Right atrium auricular region (tissue), 2 donors: ENCODE measurements at regions not wholly inside any gene's neighbourhood (a gene's known extent, or its start where the extent isn't known, plus 50 kb on each side); places are given as distances from the start of the nearest gene placed in this dataset.

Source experiments
- DNase-seq: peaks from one replicate; pipeline ENCODE4 v3.0.0-alpha.2; 2019; ENCODE audit warnings: low spot score
- H3K27ac ChIP-seq, 2 donors: fragments of 200-600 bp; sonication (generic); 1 replicate in 1 of 2; 2 replicates in 1 of 2; pipeline ENCODE4 v1.5.1; 2016 to 2019
- H3K27me3 ChIP-seq, 2 donors: fragments of 200-600 bp; sonication (generic); one replicate each; pipeline versions ENCODE4 v1.5.1 to v1.6.0; 2017 to 2019
- H3K36me3 ChIP-seq: fragments of 200-600 bp; sonication (generic); one replicate; pipeline ENCODE4 v1.5.1; 2016
- H3K4me1 ChIP-seq, 2 donors: fragments of 200-600 bp; sonication (generic); one replicate each; pipeline versions ENCODE4 v1.5.1 to v1.6.0; 2017 to 2019
- H3K4me3 ChIP-seq, 2 donors: fragments of 200-600 bp; sonication (generic); 1 replicate in 1 of 2; 2 replicates in 1 of 2; pipeline ENCODE4 v1.5.1; 2017 to 2019; ENCODE audit warnings: mild to moderate bottlenecking in 1 of 2, moderate library complexity in 1 of 2
- H3K9me3 ChIP-seq, 2 donors: fragments of 200-600 bp; sonication (generic); one replicate each; pipeline ENCODE4 v1.5.1; 2019
- CTCF ChIP-seq, 2 donors: fragments of 200-600 bp; sonication (generic); IDR thresholded peaks; one replicate each; pipeline ENCODE4 v1.5.1; 2019; ENCODE audit warnings: antibody characterized with exemption in 2 of 2

GRCh38 chr3:98963546-98963945 is 62.1 kb upstream of the DCBLD2 start:
- Histone ChIP-seq H3K9me3 (no peaks in the 10 kb centered on the region), H3K27ac (no peak overlapping the region), H3K36me3 (no peaks in the 10 kb centered on the region), H3K4me1 (no peaks in the 10 kb centered on the region), H3K4me3 (no peak overlapping the region), H3K27me3 (no peaks in the 10 kb centered on the region)
- no peak for DNase-seq
- TF ChIP-seq CTCF (IDR thresholded peaks at IDR 0.05) = no peak

- H3K9me3 ChIP-seq = no peaks in the 10 kb centered on the region
- no peaks in the 10 kb centered on the region for H3K36me3 ChIP-seq
These were observed 61.5 kb upstream of the DCBLD2 start for GRCh38 chr3:98962951-98963350.

GRCh38 chr3:98962189-98962930 is 60.9 kb upstream of the DCBLD2 start:
- H3K4me1 ChIP-seq = no peaks in the 10 kb centered on the region
- H3K27ac ChIP-seq = no peak overlapping the region
- no peak for TF ChIP-seq CTCF (IDR thresholded peaks at IDR 0.05)
- no peak overlapping the region for H3K4me3 ChIP-seq
- no peaks in the 10 kb centered on the region for H3K27me3 ChIP-seq
- DNase-seq = no peak
- H3K9me3 ChIP-seq = no peaks in the 10 kb centered on the region
- H3K36me3 ChIP-seq = no peaks in the 10 kb centered on the region

More at GRCh38 chr3:98962951-98963350, 61.5 kb upstream of the DCBLD2 start:
- TF ChIP-seq CTCF (IDR thresholded peaks at IDR 0.05) = no peak
- H3K4me1 ChIP-seq = no peaks in the 10 kb centered on the region
- H3K27me3 ChIP-seq = no peaks in the 10 kb centered on the region
- H3K4me3 ChIP-seq = no peak overlapping the region
- no peak overlapping the region for H3K27ac ChIP-seq
- DNase-seq = no peak

- Histone ChIP-seq H3K4me1 (no peaks in the 10 kb centered on the region), H3K9me3 (no peaks in the 10 kb centered on the region), H3K27me3 (no peaks in the 10 kb centered on the region), H3K36me3 (no peaks in the 10 kb centered on the region), H3K27ac (no peak overlapping the region), H3K4me3 (no peak overlapping the region)
- no peak for TF ChIP-seq CTCF (IDR thresholded peaks at IDR 0.05)
- no peak for DNase-seq
These were observed 60.0 kb upstream of the DCBLD2 start for GRCh38 chr3:98961161-98962155.

- Histone ChIP-seq H3K4me3 (no peak overlapping the region), H3K27ac (no peak overlapping the region), H3K4me1 (no peaks in the 10 kb centered on the region), H3K27me3 (no peaks in the 10 kb centered on the region), H3K9me3 (no peaks in the 10 kb centered on the region), H3K36me3 (no peaks in the 10 kb centered on the region)
- no peak for DNase-seq
- TF ChIP-seq CTCF (IDR thresholded peaks at IDR 0.05) = no peak
These were observed 56.2 kb upstream of the DCBLD2 start for GRCh38 chr3:98957681-98958080.
